SU-DHL-6 (cell line): ENCODE measurements at regions not wholly inside any gene's neighbourhood (a gene's known extent, or its start where the extent isn't known, plus 50 kb on each side); places are given as distances from the start of the nearest gene placed in this dataset.

Experiments
- EZH2phosphoT487 ChIP-seq: fragments of 200-600 bp; sonication (generic), shearing (Covaris generic); conservative IDR thresholded peaks from 2 replicates; pipeline ENCODE4 v1.6.1; 2018; ENCODE audit warnings: mild to moderate bottlenecking, antibody characterized with exemption, low read length, moderate library complexity, mixed read lengths
- TF ChIP-seq, protein P1 (sequence below): fragments of 200-600 bp; sonication (generic); IDR thresholded peaks from one replicate; pipeline ENCODE4 v1.5.1; 2017; ENCODE audit warnings: antibody characterized with exemption, mild to moderate bottlenecking, low read length, moderate library complexity; ENCODE audit not compliant: insufficient read depth, poor library complexity, severe bottlenecking

DNA sequence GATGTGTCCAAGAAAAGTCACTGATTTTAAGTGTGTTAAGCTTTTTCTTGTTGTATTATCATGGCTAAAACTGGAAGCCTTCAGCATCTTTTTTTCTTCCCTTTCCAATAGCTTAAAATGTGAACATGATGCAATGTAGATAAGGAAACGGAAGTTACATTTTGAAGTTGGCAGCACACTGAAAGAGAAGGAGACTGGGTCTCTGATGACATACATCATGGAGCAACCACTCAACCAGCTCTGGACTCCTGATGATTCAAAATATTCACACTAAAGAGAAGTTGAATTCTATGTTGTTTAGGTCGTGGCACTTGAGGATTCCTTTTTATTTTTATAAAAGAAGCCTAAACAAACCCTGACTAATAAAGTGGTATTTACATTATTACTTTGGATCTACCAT lies 488.3 kb upstream of the ALCAM start:
- TF ChIP-seq, protein P1, sequence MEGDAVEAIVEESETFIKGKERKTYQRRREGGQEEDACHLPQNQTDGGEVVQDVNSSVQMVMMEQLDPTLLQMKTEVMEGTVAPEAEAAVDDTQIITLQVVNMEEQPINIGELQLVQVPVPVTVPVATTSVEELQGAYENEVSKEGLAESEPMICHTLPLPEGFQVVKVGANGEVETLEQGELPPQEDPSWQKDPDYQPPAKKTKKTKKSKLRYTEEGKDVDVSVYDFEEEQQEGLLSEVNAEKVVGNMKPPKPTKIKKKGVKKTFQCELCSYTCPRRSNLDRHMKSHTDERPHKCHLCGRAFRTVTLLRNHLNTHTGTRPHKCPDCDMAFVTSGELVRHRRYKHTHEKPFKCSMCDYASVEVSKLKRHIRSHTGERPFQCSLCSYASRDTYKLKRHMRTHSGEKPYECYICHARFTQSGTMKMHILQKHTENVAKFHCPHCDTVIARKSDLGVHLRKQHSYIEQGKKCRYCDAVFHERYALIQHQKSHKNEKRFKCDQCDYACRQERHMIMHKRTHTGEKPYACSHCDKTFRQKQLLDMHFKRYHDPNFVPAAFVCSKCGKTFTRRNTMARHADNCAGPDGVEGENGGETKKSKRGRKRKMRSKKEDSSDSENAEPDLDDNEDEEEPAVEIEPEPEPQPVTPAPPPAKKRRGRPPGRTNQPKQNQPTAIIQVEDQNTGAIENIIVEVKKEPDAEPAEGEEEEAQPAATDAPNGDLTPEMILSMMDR, result no peak
- TF ChIP-seq EZH2phosphoT487, result no peak
